GM18505 (cell line): ENCODE measurements at regions not wholly inside any gene's neighbourhood (a gene's known extent, or its start where the extent isn't known, plus 50 kb on each side); places are given as distances from the start of the nearest gene placed in this dataset.

Source experiments
- ATAC-seq: cut with Tn5 transposase; IDR thresholded peaks from one replicate; pipeline ENCODE4 v1.9.1; 2021; ENCODE audit not compliant: unreplicated experiment
- POLR2A ChIP-seq: IDR thresholded peaks from 4 replicates; pipeline ENCODE4 v1.6.1; 2011; ENCODE audit warnings: borderline replicate concordance; ENCODE audit not compliant: insufficient read depth, insufficient read length; ENCODE audit errors: extremely low read depth

DNA sequence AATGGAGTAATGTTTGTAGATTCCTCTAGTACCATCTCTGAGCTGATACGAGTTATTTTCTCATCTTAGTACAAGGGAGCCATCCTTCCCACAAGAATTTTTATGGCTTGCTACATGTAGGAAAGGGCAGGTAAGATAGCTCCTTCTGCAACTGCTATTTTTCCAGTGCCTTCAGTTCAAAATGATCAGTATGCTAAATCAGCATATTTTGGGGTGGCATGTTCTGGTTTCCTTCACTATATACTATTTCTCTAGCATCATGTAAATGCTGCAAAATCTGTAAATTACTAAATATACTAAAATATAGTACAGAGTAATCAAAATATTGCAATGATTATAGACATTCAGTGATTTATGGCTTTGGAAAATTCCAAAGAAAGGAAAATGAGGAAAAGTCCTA is 1230.0 kb upstream of the CHAC2 start:
- ATAC-seq, result no peak
- no peak for TF ChIP-seq POLR2A

DNA sequence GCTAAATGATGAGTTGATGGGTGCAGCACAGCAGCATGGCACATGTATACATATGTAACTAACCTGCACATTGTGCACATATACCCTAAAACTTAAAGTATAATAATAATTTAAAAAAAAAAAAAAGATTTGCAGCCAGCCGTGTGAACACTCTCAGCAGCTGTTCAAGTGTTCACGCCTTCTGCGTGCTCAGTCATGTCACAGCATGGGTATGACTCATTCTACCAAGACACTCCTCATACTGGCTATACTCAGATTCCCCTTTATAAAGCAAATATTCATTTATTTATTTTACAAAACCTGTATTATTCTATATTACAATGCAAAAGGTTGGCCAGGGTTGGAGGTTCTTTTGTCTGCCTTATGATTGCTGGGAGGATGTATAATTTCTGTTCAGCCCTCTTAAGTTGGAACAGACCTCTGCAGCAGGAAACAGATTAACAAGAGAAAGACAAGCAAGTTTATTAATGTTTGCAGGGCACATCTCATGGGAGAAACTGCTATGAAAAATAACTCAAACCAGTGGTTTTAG is 1230.6 kb upstream of the CHAC2 start:
- no peak for ATAC-seq
- TF ChIP-seq POLR2A, result no peak

DNA sequence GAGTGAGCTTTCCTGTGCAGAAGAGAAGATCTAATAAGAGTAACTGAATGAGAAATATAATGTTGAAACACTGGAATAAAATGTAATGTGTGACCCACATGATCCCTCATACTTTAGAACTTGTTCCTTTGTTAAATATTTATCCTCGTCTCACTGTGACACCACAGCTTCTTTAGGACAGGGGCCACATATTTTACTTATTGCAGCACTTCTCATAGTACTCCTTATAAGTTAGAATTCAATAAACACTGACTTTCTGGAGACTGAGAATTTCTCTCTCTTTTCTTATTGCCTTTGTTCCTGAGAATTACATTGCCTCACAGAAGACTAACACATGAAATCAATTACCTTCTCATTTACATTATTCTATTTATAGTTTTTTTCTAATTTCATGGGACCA is 1234.6 kb upstream of the CHAC2 start:
- ATAC-seq, result no peak
- no peak for TF ChIP-seq POLR2A

DNA sequence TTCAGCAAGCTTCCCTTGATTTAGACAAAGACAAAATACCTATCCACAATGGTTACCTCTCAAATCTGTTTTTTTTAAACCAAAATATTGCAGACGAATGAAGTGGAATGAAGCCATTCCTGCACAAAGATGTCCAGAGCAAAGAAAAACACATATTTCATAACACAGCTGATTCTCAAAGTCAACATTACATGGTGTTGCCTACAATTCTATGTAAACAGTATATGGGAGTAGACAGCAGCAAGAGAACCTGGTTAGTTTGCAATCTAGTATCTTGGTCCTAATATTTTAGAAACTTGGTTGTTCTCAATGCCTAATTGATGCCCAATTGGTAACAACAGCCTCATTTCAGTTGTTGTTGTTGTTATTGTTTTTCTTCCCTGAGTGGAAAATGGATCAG is 1240.9 kb upstream of the CHAC2 start:
- no peak for TF ChIP-seq POLR2A
- no peak for ATAC-seq

DNA sequence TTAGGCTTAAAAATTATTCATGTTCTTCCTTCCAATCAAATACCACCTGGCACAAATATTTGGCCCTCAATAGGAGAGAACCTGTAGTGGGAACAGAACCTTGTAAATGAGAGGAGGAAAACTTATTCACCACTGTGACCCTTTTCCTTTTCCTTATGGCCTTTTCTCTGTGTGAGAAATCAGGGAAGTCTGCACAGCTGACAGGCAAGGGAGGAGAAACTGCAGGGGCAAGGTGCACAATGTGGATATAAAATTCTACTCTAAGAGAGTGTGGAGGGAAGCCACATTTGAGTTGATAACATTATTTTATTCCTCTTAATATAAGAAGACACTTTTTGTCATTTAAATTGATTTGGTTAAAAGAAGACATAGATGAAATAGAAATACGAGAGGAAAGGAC is 1247.0 kb upstream of the CHAC2 start:
- no peak for ATAC-seq
- TF ChIP-seq POLR2A, result no peak

DNA sequence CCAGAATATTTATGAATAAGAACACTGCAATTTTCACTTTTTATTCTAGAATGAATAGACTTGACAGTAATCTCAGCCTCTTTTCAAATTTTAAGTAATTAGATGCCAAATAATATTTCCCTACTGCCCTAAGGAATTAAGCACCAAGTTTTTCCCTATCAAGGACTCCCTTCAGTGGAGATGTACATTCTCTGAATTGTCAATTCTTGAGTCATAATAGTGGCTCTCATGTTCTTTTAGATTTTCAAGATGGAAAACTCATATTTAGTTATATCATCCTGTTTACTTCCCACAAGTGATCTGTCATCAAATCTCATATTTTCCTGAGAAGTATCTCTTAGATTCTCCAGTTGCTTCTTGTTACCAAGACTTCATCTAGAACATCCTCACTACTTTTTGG is 1248.9 kb upstream of the CHAC2 start:
- TF ChIP-seq POLR2A, result no peak
- no peak for ATAC-seq

DNA sequence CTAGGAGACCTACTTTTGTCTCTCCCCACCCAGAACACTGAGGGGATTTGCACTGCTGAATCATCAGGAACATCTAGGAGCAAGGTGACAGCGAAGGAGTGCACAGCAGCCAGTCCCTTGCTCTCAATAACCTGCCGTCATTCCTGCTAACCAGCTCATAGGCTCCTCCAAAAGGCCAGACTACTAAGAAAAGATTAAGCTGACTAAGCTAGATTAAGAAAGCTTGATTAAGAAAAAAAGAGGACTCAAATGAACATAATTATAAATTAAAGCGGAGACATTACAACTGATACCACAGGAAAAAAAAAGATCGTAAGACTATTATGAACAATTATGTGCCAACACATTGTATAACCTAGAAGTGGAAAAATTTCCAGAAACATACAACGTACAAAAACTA is 1254.8 kb upstream of the CHAC2 start:
- ATAC-seq, result no peak
- no peak for TF ChIP-seq POLR2A

DNA sequence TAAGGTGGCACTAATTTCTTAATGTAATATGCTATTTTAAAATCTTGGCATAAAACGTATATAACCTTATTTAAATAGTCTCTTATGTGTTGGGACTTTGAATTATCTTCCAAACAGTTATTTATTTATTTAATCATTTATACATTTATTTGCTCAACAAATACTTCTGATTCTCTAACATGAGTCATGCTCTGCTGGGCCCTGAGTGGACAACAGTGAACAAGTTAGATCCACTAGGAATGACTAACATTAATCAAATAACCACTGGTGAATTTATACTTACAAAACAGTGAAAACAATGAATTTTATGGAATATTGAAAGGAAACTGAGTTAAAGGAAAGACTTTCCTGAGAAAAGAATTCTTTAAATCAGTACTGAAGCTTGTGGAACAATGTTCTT is 1257.2 kb upstream of the CHAC2 start:
- TF ChIP-seq POLR2A, result no peak
- ATAC-seq, result no peak

DNA sequence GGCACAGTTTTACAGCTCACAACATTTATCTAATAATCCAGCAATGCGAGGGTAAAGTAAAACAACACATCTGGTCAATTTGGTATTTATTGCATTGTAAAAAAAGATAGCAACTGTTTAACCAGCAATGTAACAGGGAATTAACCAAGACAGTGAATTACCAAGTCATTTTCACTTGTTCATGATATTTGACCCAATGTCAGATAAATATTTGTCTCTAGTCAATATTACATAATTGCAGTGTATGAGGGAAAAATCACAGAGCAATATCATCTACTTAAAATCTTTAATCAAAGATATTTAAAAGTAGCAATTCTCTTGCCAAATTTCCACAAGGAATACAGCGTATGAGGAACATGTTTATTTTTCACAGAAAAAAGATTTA is 1265.1 kb upstream of the CHAC2 start:
- no peak for TF ChIP-seq POLR2A
- ATAC-seq, result no peak

DNA sequence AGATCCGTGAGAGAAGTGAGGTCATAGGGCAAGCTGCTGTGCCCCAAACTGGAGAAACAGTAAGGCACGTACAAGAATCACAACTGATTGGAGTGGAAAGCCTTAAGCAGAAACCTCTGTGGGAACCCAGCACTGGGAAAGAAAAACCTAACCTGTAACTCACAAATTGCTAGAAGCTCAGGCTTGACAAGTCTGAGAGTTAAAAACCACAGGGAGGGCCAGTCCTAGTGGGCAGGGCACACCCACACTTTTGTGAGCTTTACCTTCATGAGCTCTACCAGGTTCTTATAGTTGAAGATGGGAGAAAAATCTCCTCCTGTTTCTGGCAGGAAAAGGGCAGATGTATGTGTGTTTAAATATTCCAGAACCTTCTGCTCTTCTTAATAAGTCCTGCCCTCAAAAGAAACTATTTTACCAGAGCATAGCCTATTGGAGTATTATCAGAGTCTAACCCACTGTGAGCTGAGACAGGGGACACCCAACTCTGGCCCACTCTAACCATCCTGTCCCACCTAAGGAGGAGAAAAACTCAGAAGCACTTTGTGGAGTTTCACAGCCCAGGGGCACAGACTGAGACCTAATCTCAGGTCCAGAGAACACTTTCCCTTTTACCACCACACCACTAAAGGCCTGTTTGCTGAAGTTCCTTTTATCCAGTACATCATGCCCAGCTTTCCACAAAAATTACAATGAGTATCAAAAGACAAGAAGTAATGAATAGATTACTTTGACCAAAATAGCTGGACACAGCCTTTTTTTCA is 1265.7 kb upstream of the CHAC2 start:
- TF ChIP-seq POLR2A, result no peak
- ATAC-seq, result no peak

DNA sequence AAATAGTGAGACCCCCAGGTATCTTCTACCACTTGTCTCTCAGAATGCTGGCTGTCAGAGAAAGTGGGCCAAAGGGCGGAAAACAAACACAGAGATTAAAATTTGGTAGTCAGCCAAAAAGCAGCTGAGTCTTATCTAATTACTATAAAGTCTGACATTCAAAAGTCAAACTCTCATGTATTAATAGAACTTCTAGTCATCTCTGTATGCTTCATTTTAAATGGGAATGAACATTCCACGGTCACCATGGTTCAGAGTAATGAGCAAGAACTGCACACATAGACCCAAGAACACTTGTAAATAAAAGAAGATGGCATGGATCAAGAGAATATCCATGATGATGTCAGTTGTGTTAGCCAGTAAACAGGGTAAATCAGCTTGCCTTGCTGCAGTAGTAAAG is 1267.0 kb upstream of the CHAC2 start:
- no peak for TF ChIP-seq POLR2A
- ATAC-seq, result no peak

DNA sequence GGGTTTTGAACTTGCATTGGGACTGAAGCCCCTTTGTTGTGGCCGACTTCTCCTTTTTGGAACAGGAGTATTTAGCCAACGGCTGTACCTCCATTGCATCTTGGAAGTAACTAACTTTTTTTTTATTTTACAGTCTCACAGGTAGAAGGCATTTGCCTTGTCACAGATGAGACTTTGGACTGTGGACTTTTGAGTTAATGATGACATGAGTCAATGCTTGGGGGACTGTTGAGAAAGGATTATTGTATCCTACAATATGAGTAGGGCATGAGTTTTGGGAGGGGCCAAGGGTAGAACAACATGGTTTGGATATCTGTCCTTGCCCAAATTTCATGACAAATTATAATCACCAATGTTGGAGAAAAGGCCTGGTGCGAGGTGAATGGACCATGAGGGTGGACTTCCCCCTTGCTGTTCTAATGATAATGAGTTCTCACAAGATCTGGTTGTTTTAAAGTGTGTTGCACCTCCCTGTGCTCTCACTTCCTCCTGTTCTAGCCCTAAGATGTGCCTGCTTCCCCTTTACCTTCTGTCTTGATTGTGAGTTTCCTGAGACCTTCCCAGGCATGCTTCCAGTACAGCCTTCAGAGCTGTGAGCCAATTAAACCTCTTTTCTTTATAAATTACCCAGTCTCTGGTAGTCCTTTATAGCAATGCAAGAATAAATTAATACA is 1269.4 kb upstream of the CHAC2 start:
- no peak for TF ChIP-seq POLR2A
- no peak for ATAC-seq

DNA sequence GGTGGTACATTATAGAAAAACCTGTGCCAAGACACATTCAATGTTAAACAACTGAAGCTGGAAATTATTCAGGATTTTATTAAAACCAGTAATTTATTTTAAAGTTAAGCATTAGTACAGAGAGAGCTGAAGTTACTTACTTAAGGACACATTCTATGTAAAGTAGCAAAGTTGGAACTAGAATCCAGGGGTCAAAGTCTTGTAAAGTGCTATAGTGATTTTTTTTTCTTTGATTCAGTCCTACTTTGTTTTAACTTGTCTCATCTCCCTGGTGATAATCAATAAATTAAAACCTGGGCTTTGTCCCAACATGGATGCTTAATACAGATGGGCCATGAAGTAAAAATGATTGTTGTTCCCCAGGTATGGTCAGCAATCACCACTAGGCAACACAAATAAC is 1271.8 kb upstream of the CHAC2 start:
- TF ChIP-seq POLR2A, result no peak
- no peak for ATAC-seq

DNA sequence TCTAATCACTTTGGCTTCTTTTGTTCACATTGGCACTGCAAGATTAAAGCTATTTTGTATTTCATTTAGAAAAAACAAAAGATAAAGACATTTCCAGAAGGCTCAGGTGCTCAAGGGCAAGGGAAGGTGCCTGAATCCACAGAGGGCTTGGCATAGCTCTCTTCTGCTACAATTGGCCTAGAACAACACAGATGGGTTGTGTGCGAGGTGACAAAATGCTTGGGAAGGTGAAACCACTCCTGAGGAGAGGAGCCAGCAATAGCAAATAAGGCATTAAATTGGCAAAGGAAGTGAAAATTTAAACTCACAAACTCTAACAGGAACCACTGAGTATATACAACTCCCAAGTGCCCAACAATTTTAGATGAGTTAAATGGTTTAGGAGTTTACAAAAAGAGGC is 1290.4 kb upstream of the CHAC2 start:
- no peak for ATAC-seq
- no peak for TF ChIP-seq POLR2A
